ENCODE measurements at regions not wholly inside any gene's neighbourhood (a gene's known extent, or its start where the extent isn't known, plus 50 kb on each side); places are given as distances from the start of the nearest gene placed in this dataset.

- in situ Hi-C loops (cut with HindIII; ENCODE audit: extremely low pct_ligation_motif_present, low pct_unique_long_range_greater_than_20kb) (no loop called here), intact Hi-C loops (cut with micrococcal nuclease; ENCODE audit: unreplicated experiment) (no loop called here)
- no peaks in the 10 kb centered on the region for H4K20me1 ChIP-seq (ENCODE audit: insufficient read depth, low read length)
- H3K4me1 ChIP-seq (ENCODE audit: insufficient read depth, low read length) = peaks cover 71% of the 10 kb centered on the region
- no peaks in the 10 kb centered on the region for H3K36me3 ChIP-seq (replicated peaks in 1 of 2; ENCODE audit: control insufficient read depth in 1 of 2, insufficient read depth in 2 of 2, low read length in 2 of 2)
- DNase-seq (ENCODE audit: low spot score) (peak; percentile 44), ATAC-seq (no peak), FAIRE-seq (no peak)
- no peaks in the 10 kb centered on the region for H3K79me2 ChIP-seq (ENCODE audit: insufficient read depth, low read length)
- no peak overlapping the region for H3K4me3 ChIP-seq (replicated peaks in 1 of 3; ENCODE audit: insufficient read depth in 1 of 3, low read depth in 2 of 3, low read length in 3 of 3)
- H3K9me3 ChIP-seq (ENCODE audit: low read length) = 0 out of 2 replicates have a peak, but pooled peaks cover 4% of the 10 kb centered on the region
- 13% methylated on average over 3 of the region's 3 CpGs for WGBS (ENCODE audit: low lambda C conversion rate)
- H3K27me3 ChIP-seq (ENCODE audit: control insufficient read depth in 1 of 2, insufficient read depth in 2 of 2, low read length in 2 of 2) = no peaks in the 10 kb centered on the region
- H2AFZ ChIP-seq (ENCODE audit: low read length) = no peak overlapping the region
- H3K27ac ChIP-seq (ENCODE audit: extremely low read length, insufficient read depth, low read length) = peak overlapping the region; percentile 77
- POLR2A ChIA-PET = interaction anchor here (0.7 to 2.7 kb wide), 4 partner anchors 12 to 196 kb away, joined by 3 to 14 read pairs (median 4); no protein-coding TSS in a partner anchor
- peak overlapping the region; percentile 40 for H3K4me2 ChIP-seq (ENCODE audit: low read depth, low read length)
- CTCF ChIA-PET (ENCODE audit: low intra/inter-chr PET ratio, low total read pairs) = no interaction called here
- no peak overlapping the region; the same call in 1 of the 2 replicates for H3K9ac ChIP-seq (ENCODE audit: insufficient read depth, low read depth, low read length)
- BruUV-seq (replicated peaks) = no TSS peak
- TF ChIP-seq BHLHE40 (IDR thresholded peaks at IDR 0.05; ENCODE audit: low read length) (0 out of 2 replicates have a peak, but pooled peaks have one; percentile 13), TFDP2 (CRISPR knock-in tag; IDR thresholded peaks at IDR 0.05) (no peak), ZNF354B (CRISPR knock-in tag; IDR thresholded peaks at IDR 0.05) (no peak), GATAD2A (CRISPR knock-in tag; IDR thresholded peaks at IDR 0.05) (peak; percentile 61; the same call in 1 of the 2 replicates), SALL1 (CRISPR knock-in tag; IDR thresholded peaks at IDR 0.05) (peak; percentile 59; the same call in 1 of the 2 replicates), HNF4G (IDR thresholded peaks at IDR 0.05; ENCODE audit: borderline replicate concordance, low read depth, low read length) (no peak), HNF4G (CRISPR knock-in tag; IDR thresholded peaks at IDR 0.05; ENCODE audit: borderline replicate concordance, low read depth) (0 out of 2 replicates have a peak, but pooled peaks have one; percentile 14), NFKBIZ (CRISPR knock-in tag; IDR thresholded peaks at IDR 0.05) (no peak), FOSL2 (CRISPR knock-in tag; IDR thresholded peaks at IDR 0.05) (peak; percentile 26; the same call in 1 of the 2 replicates), CHD4 (IDR thresholded peaks at IDR 0.05; ENCODE audit: borderline replicate concordance, low read length) (no peak), PAXIP1 (CRISPR knock-in tag; conservative IDR thresholded peaks at IDR 0.05) (peak; percentile 65), ZNF263 (CRISPR knock-in tag; IDR thresholded peaks at IDR 0.05) (peak; percentile 87), RXRB (CRISPR knock-in tag; IDR thresholded peaks at IDR 0.05; ENCODE audit: borderline replicate concordance) (0 out of 2 replicates have a peak, but pooled peaks have one; percentile 11), HDAC1 (CRISPR knock-in tag; IDR thresholded peaks at IDR 0.05) (0 out of 2 replicates have a peak, but pooled peaks have one; percentile 29), TEAD3 (CRISPR knock-in tag; optimal IDR thresholded peaks at IDR 0.05; ENCODE audit: borderline replicate concordance) (peak; percentile 29), FIP1L1 (IDR thresholded peaks at IDR 0.05; ENCODE audit: borderline replicate concordance, insufficient read depth, low read depth, low read length) (no peak)
- TF ChIP-seq, protein P1, sequence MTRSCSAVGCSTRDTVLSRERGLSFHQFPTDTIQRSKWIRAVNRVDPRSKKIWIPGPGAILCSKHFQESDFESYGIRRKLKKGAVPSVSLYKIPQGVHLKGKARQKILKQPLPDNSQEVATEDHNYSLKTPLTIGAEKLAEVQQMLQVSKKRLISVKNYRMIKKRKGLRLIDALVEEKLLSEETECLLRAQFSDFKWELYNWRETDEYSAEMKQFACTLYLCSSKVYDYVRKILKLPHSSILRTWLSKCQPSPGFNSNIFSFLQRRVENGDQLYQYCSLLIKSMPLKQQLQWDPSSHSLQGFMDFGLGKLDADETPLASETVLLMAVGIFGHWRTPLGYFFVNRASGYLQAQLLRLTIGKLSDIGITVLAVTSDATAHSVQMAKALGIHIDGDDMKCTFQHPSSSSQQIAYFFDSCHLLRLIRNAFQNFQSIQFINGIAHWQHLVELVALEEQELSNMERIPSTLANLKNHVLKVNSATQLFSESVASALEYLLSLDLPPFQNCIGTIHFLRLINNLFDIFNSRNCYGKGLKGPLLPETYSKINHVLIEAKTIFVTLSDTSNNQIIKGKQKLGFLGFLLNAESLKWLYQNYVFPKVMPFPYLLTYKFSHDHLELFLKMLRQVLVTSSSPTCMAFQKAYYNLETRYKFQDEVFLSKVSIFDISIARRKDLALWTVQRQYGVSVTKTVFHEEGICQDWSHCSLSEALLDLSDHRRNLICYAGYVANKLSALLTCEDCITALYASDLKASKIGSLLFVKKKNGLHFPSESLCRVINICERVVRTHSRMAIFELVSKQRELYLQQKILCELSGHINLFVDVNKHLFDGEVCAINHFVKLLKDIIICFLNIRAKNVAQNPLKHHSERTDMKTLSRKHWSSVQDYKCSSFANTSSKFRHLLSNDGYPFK (CRISPR knock-in tag; IDR thresholded peaks at IDR 0.05; ENCODE audit: borderline replicate concordance) = no peak
Measured at GRCh38 chr1:228933753-228934152, 198.5 kb downstream of the RHOU start.

Data from HepG2 (cell line).